HCT116 (cell line): ENCODE measurements at regions not wholly inside any gene's neighbourhood (a gene's known extent, or its start where the extent isn't known, plus 50 kb on each side); places are given as distances from the start of the nearest gene placed in this dataset.

Source experiments
- ATAC-seq: fragments of 200-7000 bp; cut with Tn5 transposase; 2 replicates; pipeline ENCODE4 v1.9.1; 2020; ENCODE audit warnings: mild to moderate bottlenecking, moderate library complexity
- BruUV-seq: library from RNA; stranded (reverse); fragments of 400-500 nt; replicated peaks from 2 replicates; lab custom pipeline; 2021; lab: Mats Ljungman, UMichigan
- CTCF ChIA-PET: fragments of 300-600 bp; sonication (Branson Sonifier 250); formaldehyde crosslinking; loops from one replicate; lab custom pipeline; 2021; ENCODE audit warnings: antibody characterized with exemption; lab: Charles Lee
- POLR2A ChIA-PET: fragments of 300-600, 350-600 bp; sonication (Branson Sonifier 250); formaldehyde crosslinking; loops from one replicate; lab custom pipeline; 2021; ENCODE audit warnings: antibody characterized with exemption; lab: Charles Lee
- RAD21 ChIA-PET, 2 experiments: fragments of 300-600 bp; sonication (Branson Sonifier 250); formaldehyde crosslinking; loops; one replicate each; lab custom pipeline; 2023; ENCODE audit warnings: low total read pairs in 2 of 2; ENCODE audit not compliant: uncharacterized antibody in 2 of 2, unreplicated experiment in 2 of 2, low non-redundant PET in 1 of 2; lab: Charles Lee
- DNase-seq: peaks from one replicate; pipeline ENCODE4 v3.0.0-alpha.2; 2010; ENCODE audit warnings: low read depth, low spot score
- H2AFZ ChIP-seq: fragments of 200-600 bp; shearing (Covaris generic), sonication (generic); 2 replicates; pipeline ENCODE4 v1.6.1; 2017; ENCODE audit warnings: low read depth, mixed run types, mixed read lengths, antibody characterized with exemption, low read length; ENCODE audit not compliant: poor library complexity, severe bottlenecking
- H3K27ac ChIP-seq: 2 replicates; pipeline ENCODE4 v1.5.1; 2012; ENCODE audit warnings: low read depth, low read length
- H3K27me3 ChIP-seq: fragments of 200-600 bp; sonication (generic); 2 replicates; pipeline ENCODE4 v1.6.1; 2016; ENCODE audit warnings: mixed run types, low read length, mixed read lengths; ENCODE audit not compliant: insufficient read depth
- H3K36me3 ChIP-seq, 2 experiments: fragments of 200-500 bp in 1 of 2; fragments of 200-600 bp in 1 of 2; sonication (Bioruptor generic) in 1 of 2; sonication (generic) in 1 of 2; 2 replicates each; pipeline versions ENCODE4 v1.5.1 to v1.6.1; 2014 to 2016; ENCODE audit warnings: low read length in 2 of 2, inconsistent platforms in 1 of 2, mixed read lengths in 1 of 2, mixed run types in 1 of 2; ENCODE audit not compliant: insufficient read depth in 2 of 2, control insufficient read depth in 1 of 2
- H3K4me1 ChIP-seq, 2 experiments: fragments of 200-600 bp in 1 of 2; sonication (generic) in 1 of 2; 2 replicates each; pipeline versions ENCODE4 v1.5.1 to v1.6.1; 2012 to 2017; ENCODE audit warnings: low read length in 2 of 2, inconsistent platforms in 1 of 2, mild to moderate bottlenecking in 1 of 2, mixed read lengths in 1 of 2, mixed run types in 1 of 2, moderate library complexity in 1 of 2; ENCODE audit not compliant: insufficient read depth in 2 of 2, control insufficient read depth in 1 of 2
- H3K4me2 ChIP-seq: fragments of 200-600 bp; sonication (generic); 2 replicates; pipeline ENCODE4 v1.6.1; 2017; ENCODE audit warnings: mixed run types, low read length, mixed read lengths
- H3K4me3 ChIP-seq, 2 experiments: fragments of 200-600 bp in 1 of 2; sonication (generic) in 1 of 2; replicated peaks in 1 of 2; 2 replicates each; pipeline ENCODE4 v1.5.1; 2011 to 2016; ENCODE audit warnings: low read length in 2 of 2, control low read depth in 1 of 2, low read depth in 1 of 2, mild to moderate bottlenecking in 1 of 2, mixed read lengths in 1 of 2, mixed run types in 1 of 2
- H3K79me2 ChIP-seq: fragments of 200-600 bp; sonication (generic); 2 replicates; pipeline ENCODE4 v1.6.1; 2017; ENCODE audit warnings: mild to moderate bottlenecking, mixed run types, low read length, moderate library complexity, mixed read lengths; ENCODE audit not compliant: insufficient read depth
- H3K9ac ChIP-seq: fragments of 200-600 bp; sonication (generic); 2 replicates; pipeline ENCODE4 v1.6.1; 2016; ENCODE audit warnings: low read length, mixed read lengths
- H3K9me2 ChIP-seq: fragments of 200-600 bp; sonication (generic), shearing (Covaris generic); 2 replicates; pipeline ENCODE4 v1.6.1; 2017; ENCODE audit warnings: mixed run types, mild to moderate bottlenecking, moderate library complexity; ENCODE audit not compliant: insufficient read depth
- H3K9me3 ChIP-seq, 2 experiments: fragments of 200-500 bp in 1 of 2; fragments of 200-600 bp in 1 of 2; sonication (Bioruptor generic) in 1 of 2; sonication (generic) in 1 of 2; 2 replicates each; pipeline ENCODE4 v1.6.1; 2014 to 2017; ENCODE audit warnings: low read length in 2 of 2, mixed read lengths in 2 of 2, inconsistent platforms in 1 of 2, low read depth in 1 of 2, mild to moderate bottlenecking in 1 of 2, mixed run types in 1 of 2, moderate library complexity in 1 of 2; ENCODE audit not compliant: control insufficient read depth in 1 of 2, insufficient read depth in 1 of 2
- H4K20me1 ChIP-seq: fragments of 200-600 bp; sonication (generic), shearing (Covaris generic); 2 replicates; pipeline ENCODE4 v1.6.1; 2017; ENCODE audit warnings: mixed run types, mild to moderate bottlenecking, moderate library complexity; ENCODE audit not compliant: insufficient read depth
- ATF3 ChIP-seq: IDR thresholded peaks from 2 replicates; pipeline ENCODE4 v1.6.1; 2012
- CBX3 ChIP-seq: IDR thresholded peaks from 2 replicates; pipeline ENCODE4 v1.6.1; 2012; ENCODE audit warnings: low read depth
- CEBPB ChIP-seq: IDR thresholded peaks from 2 replicates; pipeline ENCODE4 v1.6.1; 2012; ENCODE audit warnings: low read depth
- EGR1 ChIP-seq: IDR thresholded peaks from 2 replicates; pipeline ENCODE4 v1.6.1; 2012; ENCODE audit warnings: low read depth
- EZH2phosphoT487 ChIP-seq: fragments of 200-600 bp; IDR thresholded peaks from 2 replicates; pipeline ENCODE4 v1.6.1; 2018; ENCODE audit warnings: antibody characterized with exemption, borderline replicate concordance
- POLR2A ChIP-seq: IDR thresholded peaks from 2 replicates; pipeline ENCODE4 v1.7.0; 2011; ENCODE audit warnings: borderline replicate concordance; ENCODE audit not compliant: insufficient read depth, insufficient read length; ENCODE audit errors: extremely low read depth
- RAD21 ChIP-seq: IDR thresholded peaks from 2 replicates; pipeline ENCODE4 v1.6.1; 2012; ENCODE audit warnings: low read depth, mild to moderate bottlenecking
- REST ChIP-seq: IDR thresholded peaks from 2 replicates; pipeline ENCODE4 v1.6.1; 2012; ENCODE audit warnings: low read depth
- SIN3A ChIP-seq: IDR thresholded peaks from 2 replicates; pipeline ENCODE4 v1.6.1; 2012; ENCODE audit warnings: low read depth
- YY1 ChIP-seq: IDR thresholded peaks from 2 replicates; pipeline ENCODE4 v1.6.1; 2011; ENCODE audit warnings: low read length, low read depth, moderate library complexity, mild to moderate bottlenecking; ENCODE audit not compliant: insufficient replicate concordance; ENCODE audit errors: extremely low read depth
- ZNF274 ChIP-seq: fragments of 200-500 bp; sonication (Bioruptor generic); IDR thresholded peaks from 2 replicates; pipeline ENCODE4 v1.6.1; 2014; ENCODE audit warnings: mild to moderate bottlenecking, low read depth, low read length, inconsistent platforms
- intact Hi-C: fragments of 100-400 bp; cut with micrococcal nuclease; formaldehyde crosslinking; loops from 2 replicates; pipeline ENCODE4 v1.10.0; 2022
- TF ChIP-seq, protein P1 (sequence below): IDR thresholded peaks from 2 replicates; pipeline ENCODE4 v1.6.1; 2011; ENCODE audit warnings: mild to moderate bottlenecking, low read length, moderate library complexity; ENCODE audit not compliant: insufficient replicate concordance; ENCODE audit errors: extremely low read depth

GRCh38 chr1:14182856-14183255 lies 415.6 kb upstream of the KAZN start:
- ATAC-seq (no peak), DNase-seq (no peak)
- Histone ChIP-seq H3K9ac (no peak overlapping the region), H3K27me3 (peaks cover 14% of the 10 kb centered on the region), H3K4me2 (no peak overlapping the region), H3K27ac (no peak overlapping the region), H4K20me1 (no peaks in the 10 kb centered on the region), H3K9me2 (no peaks in the 10 kb centered on the region), H3K4me1 (no peaks in the 10 kb centered on the region), H3K79me2 (no peaks in the 10 kb centered on the region), H3K4me3 (no peak overlapping the region), H3K36me3 (no peaks in the 10 kb centered on the region), H2AFZ (no peak overlapping the region), H3K9me3 (no peaks in the 10 kb centered on the region)
- ChIA-PET RAD21 (no interaction called here), POLR2A (no interaction called here), CTCF (no interaction called here)
- BruUV-seq = no TSS peak
- intact Hi-C loops = no loop called here
- no peak for TF ChIP-seq CEBPB
- no peak for TF ChIP-seq SIN3A
- TF ChIP-seq EZH2phosphoT487 = no peak
- TF ChIP-seq ZNF274 = no peak
- no peak for TF ChIP-seq REST
- no peak for TF ChIP-seq CBX3
- TF ChIP-seq, protein P1, sequence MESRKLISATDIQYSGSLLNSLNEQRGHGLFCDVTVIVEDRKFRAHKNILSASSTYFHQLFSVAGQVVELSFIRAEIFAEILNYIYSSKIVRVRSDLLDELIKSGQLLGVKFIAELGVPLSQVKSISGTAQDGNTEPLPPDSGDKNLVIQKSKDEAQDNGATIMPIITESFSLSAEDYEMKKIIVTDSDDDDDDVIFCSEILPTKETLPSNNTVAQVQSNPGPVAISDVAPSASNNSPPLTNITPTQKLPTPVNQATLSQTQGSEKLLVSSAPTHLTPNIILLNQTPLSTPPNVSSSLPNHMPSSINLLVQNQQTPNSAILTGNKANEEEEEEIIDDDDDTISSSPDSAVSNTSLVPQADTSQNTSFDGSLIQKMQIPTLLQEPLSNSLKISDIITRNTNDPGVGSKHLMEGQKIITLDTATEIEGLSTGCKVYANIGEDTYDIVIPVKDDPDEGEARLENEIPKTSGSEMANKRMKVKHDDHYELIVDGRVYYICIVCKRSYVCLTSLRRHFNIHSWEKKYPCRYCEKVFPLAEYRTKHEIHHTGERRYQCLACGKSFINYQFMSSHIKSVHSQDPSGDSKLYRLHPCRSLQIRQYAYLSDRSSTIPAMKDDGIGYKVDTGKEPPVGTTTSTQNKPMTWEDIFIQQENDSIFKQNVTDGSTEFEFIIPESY = no peak
- TF ChIP-seq RAD21 = no peak
- no peak for TF ChIP-seq ATF3
- no peak for TF ChIP-seq POLR2A
- no peak for TF ChIP-seq YY1
- TF ChIP-seq EGR1 = no peak
